Trophoblast cell (in vitro differentiated cells and primary cell): ENCODE measurements at regions not wholly inside any gene's neighbourhood (a gene's known extent, or its start where the extent isn't known, plus 50 kb on each side); places are given as distances from the start of the nearest gene placed in this dataset.
A peak's percentile ranks its signal among the peaks of the same experiment; 100 is the strongest.

ENCODE experiments used
- DNase-seq, 2 donors: peaks; one replicate each; pipeline ENCODE4 v3.0.0-alpha.2; 2016
- H2AFZ ChIP-seq: 2 replicates; pipeline ENCODE4 v1.6.1; 2013; ENCODE audit warnings: low read length, moderate library complexity, mild to moderate bottlenecking; ENCODE audit not compliant: insufficient read depth, poor library complexity
- H2AK5ac ChIP-seq: 2 replicates; pipeline ENCODE4 v1.6.1; 2013; ENCODE audit warnings: mild to moderate bottlenecking, low read length
- H2BK120ac ChIP-seq: 2 replicates; pipeline ENCODE4 v1.6.1; 2013; ENCODE audit warnings: low read length, mild to moderate bottlenecking, moderate library complexity; ENCODE audit not compliant: insufficient read depth, poor library complexity
- H2BK12ac ChIP-seq: 2 replicates; pipeline ENCODE4 v1.6.1; 2013; ENCODE audit warnings: mild to moderate bottlenecking, low read length, moderate library complexity
- H2BK5ac ChIP-seq: 2 replicates; pipeline ENCODE4 v1.6.1; 2013; ENCODE audit warnings: low read length, low read depth, moderate library complexity, mild to moderate bottlenecking; ENCODE audit not compliant: poor library complexity
- H3K14ac ChIP-seq: 2 replicates; pipeline ENCODE4 v1.6.1; 2013; ENCODE audit warnings: mild to moderate bottlenecking, low read length
- H3K18ac ChIP-seq: 2 replicates; pipeline ENCODE4 v1.6.1; 2013; ENCODE audit warnings: mild to moderate bottlenecking, low read length
- H3K23ac ChIP-seq: 2 replicates; pipeline ENCODE4 v1.6.1; 2013; ENCODE audit warnings: low read length
- H3K27ac ChIP-seq: 2 replicates; pipeline ENCODE4 v1.5.1; 2013; ENCODE audit warnings: low read depth, mild to moderate bottlenecking, inconsistent platforms, low read length, moderate library complexity
- H3K27me3 ChIP-seq: 2 replicates; pipeline ENCODE4 v1.6.1; 2013; ENCODE audit warnings: inconsistent platforms, mild to moderate bottlenecking, low read length, moderate library complexity; ENCODE audit not compliant: insufficient read depth
- H3K36me3 ChIP-seq, 2 experiments: 1 replicate in 1 of 2; 2 replicates in 1 of 2; pipeline ENCODE4 v1.6.1; 2013; ENCODE audit warnings: low read length in 2 of 2, mild to moderate bottlenecking in 2 of 2, moderate library complexity in 1 of 2; ENCODE audit not compliant: insufficient read depth in 2 of 2, control insufficient read depth in 1 of 2
- H3K4ac ChIP-seq: 2 replicates; pipeline ENCODE4 v1.6.1; 2013; ENCODE audit warnings: low read depth, mild to moderate bottlenecking, low read length, moderate library complexity
- H3K4me1 ChIP-seq, 2 experiments: 1 replicate in 1 of 2; 2 replicates in 1 of 2; pipeline ENCODE4 v1.6.1; 2013; ENCODE audit warnings: low read length in 2 of 2, mild to moderate bottlenecking in 2 of 2, moderate library complexity in 1 of 2; ENCODE audit not compliant: insufficient read depth in 2 of 2, control insufficient read depth in 1 of 2
- H3K4me2 ChIP-seq: 2 replicates; pipeline ENCODE4 v1.6.1; 2013; ENCODE audit warnings: inconsistent platforms, mild to moderate bottlenecking, low read length, moderate library complexity
- H3K4me3 ChIP-seq: 2 replicates; pipeline ENCODE4 v1.5.1; 2013; ENCODE audit warnings: mild to moderate bottlenecking, low read depth, low read length, inconsistent platforms
- H3K79me1 ChIP-seq: one replicate; pipeline ENCODE4 v1.6.1; 2013; ENCODE audit warnings: low read length
- H3K79me2 ChIP-seq: 2 replicates; pipeline ENCODE4 v1.6.1; 2013; ENCODE audit warnings: low read length, mild to moderate bottlenecking; ENCODE audit not compliant: control insufficient read depth, insufficient read depth, poor library complexity
- H3K9ac ChIP-seq: 2 replicates; pipeline ENCODE4 v1.6.1; 2013; ENCODE audit warnings: mild to moderate bottlenecking, low read length
- H3K9me3 ChIP-seq: 2 replicates; pipeline ENCODE4 v1.6.1; 2013; ENCODE audit warnings: low read depth, mild to moderate bottlenecking, control low read depth, inconsistent platforms, low read length; ENCODE audit not compliant: insufficient read depth
- H4K12ac ChIP-seq: 2 replicates; pipeline ENCODE4 v1.6.1; 2013; ENCODE audit warnings: low read depth, mild to moderate bottlenecking, low read length, moderate library complexity
- H4K8ac ChIP-seq: 2 replicates; pipeline ENCODE4 v1.6.1; 2013; ENCODE audit warnings: low read depth, mild to moderate bottlenecking, low read length, moderate library complexity
- H4K91ac ChIP-seq: one replicate; pipeline ENCODE4 v1.6.1; 2013; ENCODE audit warnings: low read depth, mild to moderate bottlenecking, low read length, moderate library complexity
- WGBS: extraction: QIAGEN DNeasy Blood & Tissue Kit; methylation state at CpG from one replicate; pipeline ENCODE4 v1.1.7; 2013; ENCODE audit warnings: missing lambda C conversion rate; ENCODE audit not compliant: insufficient read length, insufficient coverage; ENCODE audit errors: extremely low coverage; 5-methylcytosine and 5-hydroxymethylcytosine counted together

GRCh38 chrX:7409866-7410265 is 261.9 kb upstream of the PUDP start:
- Histone ChIP-seq H3K4me1 (no peaks in the 10 kb centered on the region), H3K9me3 (no peaks in the 10 kb centered on the region), H3K79me2 (no peaks in the 10 kb centered on the region), H3K14ac (no peak overlapping the region), H2AK5ac (no peak overlapping the region), H3K18ac (no peak overlapping the region), H2BK120ac (no peak overlapping the region), H4K91ac (no peak overlapping the region), H3K27me3 (no peaks in the 10 kb centered on the region), H3K23ac (no peak overlapping the region), H4K12ac (no peak overlapping the region), H3K79me1 (no peaks in the 10 kb centered on the region), H2BK12ac (no peak overlapping the region), H3K27ac (no peak overlapping the region), H3K4ac (no peak overlapping the region), H2BK5ac (no peak overlapping the region), H3K36me3 (no peaks in the 10 kb centered on the region), H3K4me2 (no peak overlapping the region), H4K8ac (no peak overlapping the region), H3K9ac (no peak overlapping the region), H2AFZ (no peak overlapping the region), H3K4me3 (no peak overlapping the region)
- DNase-seq, result no peak
- no CpG with 5 or more reads among the region's 5 CpGs for WGBS

DNA sequence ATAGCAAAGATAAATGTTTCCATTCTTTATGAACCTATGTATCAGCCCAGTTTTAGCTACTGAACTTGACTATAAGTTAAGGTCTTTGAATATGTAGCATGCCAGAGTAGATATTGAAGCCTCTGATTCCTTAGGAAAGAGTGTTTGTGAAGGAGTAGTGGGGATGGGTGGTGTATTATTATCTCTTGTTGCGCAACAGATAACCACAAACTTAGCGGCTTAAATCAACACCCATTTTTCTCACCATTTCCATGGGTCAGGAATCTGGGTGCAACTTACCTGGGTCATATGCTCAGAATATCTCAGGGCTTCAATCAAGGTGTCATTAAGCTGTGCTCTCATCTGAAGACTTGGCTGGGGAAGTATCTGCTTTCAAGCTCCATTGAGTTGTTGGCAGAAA is 251.4 kb upstream of the PUDP start:
- Histone ChIP-seq H3K9ac (no peak overlapping the region), H3K27me3 (no peaks in the 10 kb centered on the region), H3K4me2 (no peak overlapping the region), H3K4me1 (no peaks in the 10 kb centered on the region), H3K14ac (no peak overlapping the region), H3K4ac (no peak overlapping the region), H3K36me3 (no peaks in the 10 kb centered on the region), H4K8ac (no peak overlapping the region), H3K18ac (no peak overlapping the region), H2BK120ac (no peak overlapping the region), H3K27ac (no peak overlapping the region), H2AFZ (no peak overlapping the region), H2BK12ac (no peak overlapping the region), H3K79me1 (no peaks in the 10 kb centered on the region), H4K12ac (no peak overlapping the region), H2BK5ac (no peak overlapping the region), H2AK5ac (no peak overlapping the region), H4K91ac (no peak overlapping the region), H3K4me3 (no peak overlapping the region), H3K79me2 (no peaks in the 10 kb centered on the region), H3K9me3 (no peaks in the 10 kb centered on the region), H3K23ac (no peak overlapping the region)
- no peak for DNase-seq
- WGBS, result no CpG with 5 or more reads among the region's 2 CpGs

DNA sequence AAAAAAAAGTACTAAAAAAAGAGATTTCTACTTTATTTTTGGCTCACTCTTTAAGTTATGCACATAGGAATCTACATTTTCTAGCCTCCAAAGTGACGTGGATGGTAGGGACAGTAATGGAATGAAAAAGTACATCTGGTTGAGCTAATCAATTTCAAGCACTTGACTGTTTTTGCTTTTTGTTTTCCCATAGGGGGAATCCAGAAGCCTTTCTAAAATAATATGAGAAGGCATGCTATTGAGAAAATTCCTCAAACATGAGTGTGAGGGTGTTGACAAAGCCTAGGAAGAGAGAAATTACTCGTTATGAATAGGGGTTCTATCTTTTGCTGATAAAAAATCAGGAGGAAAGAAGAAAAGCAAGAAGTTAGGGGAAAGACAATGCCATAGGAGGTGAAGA is 242.5 kb upstream of the PUDP start:
- Histone ChIP-seq H3K4ac (no peak overlapping the region), H2BK5ac (no peak overlapping the region), H3K79me2 (no peaks in the 10 kb centered on the region), H3K23ac (no peak overlapping the region), H2BK120ac (no peak overlapping the region), H3K27ac (no peak overlapping the region), H2AFZ (no peak overlapping the region), H3K18ac (no peak overlapping the region), H4K91ac (no peak overlapping the region), H3K9ac (no peak overlapping the region), H3K4me2 (no peak overlapping the region), H3K4me1 (no peaks in the 10 kb centered on the region), H3K14ac (no peak overlapping the region), H2BK12ac (no peak overlapping the region), H3K27me3 (no peaks in the 10 kb centered on the region), H3K79me1 (no peaks in the 10 kb centered on the region), H3K4me3 (no peak overlapping the region), H2AK5ac (no peak overlapping the region), H4K12ac (no peak overlapping the region), H3K9me3 (no peaks in the 10 kb centered on the region), H3K36me3 (no peaks in the 10 kb centered on the region), H4K8ac (no peak overlapping the region)
- WGBS, result no CpG with 5 or more reads among the region's 2 CpGs
- DNase-seq, result peak in 1 of 2 donors; percentile 52

DNA sequence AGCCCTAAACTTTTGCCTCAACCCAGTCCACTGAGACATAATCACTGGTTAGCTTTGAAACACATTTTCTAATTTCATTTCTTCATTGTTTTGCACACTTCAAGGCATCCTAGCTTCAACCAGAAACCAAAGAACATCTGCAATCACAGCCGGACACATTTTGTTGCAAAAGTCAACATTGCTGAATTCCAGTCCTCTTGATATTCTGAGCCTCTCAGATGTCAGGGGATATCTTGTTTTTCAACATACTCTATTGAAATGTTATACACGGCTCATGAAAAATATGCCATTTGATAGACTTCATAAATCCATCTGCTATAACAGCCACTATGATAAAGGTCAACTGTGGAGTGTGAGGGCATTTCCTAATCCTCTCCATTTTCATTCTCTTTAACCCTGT is 241.6 kb upstream of the PUDP start:
- Histone ChIP-seq H3K36me3 (no peaks in the 10 kb centered on the region), H3K9ac (no peak overlapping the region), H3K9me3 (no peaks in the 10 kb centered on the region), H2BK12ac (no peak overlapping the region), H3K27me3 (no peaks in the 10 kb centered on the region), H3K79me1 (no peaks in the 10 kb centered on the region), H3K4ac (no peak overlapping the region), H3K27ac (no peak overlapping the region), H4K91ac (no peak overlapping the region), H3K79me2 (no peaks in the 10 kb centered on the region), H2BK5ac (no peak overlapping the region), H2BK120ac (no peak overlapping the region), H4K12ac (no peak overlapping the region), H3K4me2 (no peak overlapping the region), H3K18ac (no peak overlapping the region), H3K14ac (no peak overlapping the region), H3K4me3 (no peak overlapping the region), H4K8ac (no peak overlapping the region), H3K23ac (no peak overlapping the region), H2AK5ac (no peak overlapping the region), H3K4me1 (no peaks in the 10 kb centered on the region), H2AFZ (no peak overlapping the region)
- WGBS, result no CpG with 5 or more reads among the region's 2 CpGs
- DNase-seq, result peak; percentile 12 to 65
